ENCODE measurements at regions not wholly inside any gene's neighbourhood (a gene's known extent, or its start where the extent isn't known, plus 50 kb on each side); places are given as distances from the start of the nearest gene placed in this dataset.

DNA sequence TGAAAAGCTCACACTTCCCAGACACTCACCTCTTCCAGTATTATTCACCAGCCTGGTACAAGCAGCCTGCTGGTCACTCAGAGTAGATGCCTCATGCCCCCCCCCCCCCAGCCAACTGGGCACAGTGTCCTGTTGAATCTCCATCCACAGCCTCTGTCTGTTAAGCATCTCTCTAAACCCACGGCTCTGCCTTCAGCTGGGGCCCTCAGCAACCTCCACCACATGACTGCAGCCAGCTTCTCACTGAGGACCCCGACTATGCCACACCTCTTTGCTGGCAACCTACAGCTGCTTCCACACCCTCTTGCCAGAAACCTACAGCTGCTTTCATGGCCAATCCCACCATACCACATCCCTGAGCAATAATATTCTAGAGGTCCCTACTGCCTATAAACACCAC lies 113.1 kb downstream of the RHOU start:
- DNase-seq (ENCODE audit: low read depth) = no peak

DNA sequence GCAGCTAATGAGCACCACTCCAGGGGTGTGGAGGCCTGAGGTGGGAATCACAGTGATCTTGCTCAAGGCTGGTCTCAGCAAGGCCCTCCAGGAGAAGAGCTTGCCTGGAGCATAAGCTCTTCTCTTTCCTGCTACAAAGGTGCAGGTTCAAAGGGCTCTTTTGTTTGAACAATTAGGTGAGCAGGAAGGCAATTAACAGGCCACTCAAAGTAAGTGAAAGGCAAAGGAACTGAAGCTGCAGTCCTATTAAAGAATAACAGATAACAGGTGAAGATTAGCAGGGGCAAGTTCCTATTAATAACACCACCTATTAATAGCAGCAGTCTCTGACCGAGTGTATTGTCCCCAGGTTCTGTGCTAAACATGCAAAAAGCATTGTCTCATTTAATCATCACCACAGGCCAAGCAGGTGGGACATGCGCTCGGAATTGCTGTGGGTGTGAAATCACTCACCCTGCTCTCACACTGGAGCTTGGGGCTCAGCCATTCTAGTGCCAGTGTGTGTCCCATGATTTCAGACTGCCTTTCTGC lies 113.8 kb downstream of the RHOU start:
- DNase-seq (ENCODE audit: low read depth) = no peak

DNA sequence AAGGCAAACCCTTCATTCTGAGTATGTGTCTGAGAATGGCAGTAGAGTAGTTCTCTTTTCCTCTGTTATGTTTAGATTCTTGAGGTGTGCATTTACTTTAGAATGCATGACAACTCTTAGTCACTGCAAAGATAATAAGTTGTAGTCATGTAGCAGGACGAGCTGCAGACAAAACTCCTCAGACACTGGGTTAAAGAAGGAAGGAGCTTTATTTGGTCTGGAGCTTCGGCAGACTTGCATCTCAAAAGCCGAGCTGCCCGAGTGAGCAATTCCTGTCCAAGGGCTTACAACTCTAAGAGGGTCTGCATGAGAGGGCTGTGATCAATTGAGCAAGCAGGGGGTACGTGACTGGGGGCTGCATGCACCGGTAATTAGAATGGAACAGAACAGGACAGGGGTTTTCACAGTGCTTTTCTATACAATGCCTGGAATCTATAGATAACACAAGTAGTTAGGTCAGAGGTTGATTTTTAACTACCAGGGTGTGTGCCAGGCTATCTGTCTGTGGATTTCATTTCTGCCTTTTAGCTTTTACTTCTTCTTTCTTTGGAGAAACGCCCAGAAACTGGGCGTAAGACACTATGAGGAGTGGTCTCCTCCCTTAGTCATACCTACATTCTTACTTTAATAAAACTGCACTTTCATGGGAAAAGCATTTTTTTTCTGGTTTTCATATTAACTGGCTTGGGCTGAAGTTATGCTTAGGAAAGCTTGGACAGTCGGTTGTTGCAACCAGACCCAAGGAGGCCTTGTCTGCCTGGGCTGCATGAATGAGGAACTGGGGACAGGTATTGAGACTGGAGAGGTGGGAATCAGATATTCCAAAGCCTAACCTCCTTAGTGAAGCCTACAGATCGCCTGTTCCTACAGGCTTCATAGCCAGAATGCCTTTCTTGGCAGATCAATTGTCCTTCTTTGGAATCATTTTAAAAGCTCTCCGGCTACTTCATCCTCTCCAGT lies 115.1 kb downstream of the RHOU start:
- no peak for DNase-seq (ENCODE audit: low read depth)

- DNase-seq (ENCODE audit: low read depth) = no peak
Observed at GRCh38 chr1:228851193-228851592, 115.9 kb downstream of the RHOU start.

- no peak for DNase-seq (ENCODE audit: low read depth)
Observed at GRCh38 chr1:228851618-228852017, 116.3 kb downstream of the RHOU start.

- DNase-seq (ENCODE audit: low read depth) = no peak
Observed at GRCh38 chr1:228852024-228852423, 116.7 kb downstream of the RHOU start.

GRCh38 chr1:228852511-228853088 lies 117.3 kb downstream of the RHOU start:
- DNase-seq (ENCODE audit: low read depth) = no peak

GRCh38 chr1:228853191-228853590 lies 117.9 kb downstream of the RHOU start:
- no peak for DNase-seq (ENCODE audit: low read depth)

DNA sequence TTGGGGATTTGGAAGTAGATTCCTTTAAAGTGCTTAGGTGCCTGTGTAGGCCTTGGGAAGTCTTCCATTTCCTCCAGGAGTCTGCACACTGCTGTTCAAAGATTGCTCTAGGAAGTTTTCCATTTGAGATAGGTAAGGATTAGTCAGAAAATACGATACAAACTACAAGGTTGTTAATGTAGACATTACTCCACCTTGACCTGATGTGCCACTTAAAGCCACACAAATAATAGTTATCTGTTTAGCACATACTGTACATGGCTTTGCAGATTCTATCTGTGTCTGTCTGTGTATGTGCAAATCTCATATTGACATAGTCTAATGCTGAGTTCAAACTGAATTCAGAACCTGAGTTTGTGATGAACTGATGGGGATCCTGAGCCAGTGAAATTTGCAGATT lies 118.4 kb downstream of the RHOU start:
- no peak for DNase-seq (ENCODE audit: low read depth)

DNA sequence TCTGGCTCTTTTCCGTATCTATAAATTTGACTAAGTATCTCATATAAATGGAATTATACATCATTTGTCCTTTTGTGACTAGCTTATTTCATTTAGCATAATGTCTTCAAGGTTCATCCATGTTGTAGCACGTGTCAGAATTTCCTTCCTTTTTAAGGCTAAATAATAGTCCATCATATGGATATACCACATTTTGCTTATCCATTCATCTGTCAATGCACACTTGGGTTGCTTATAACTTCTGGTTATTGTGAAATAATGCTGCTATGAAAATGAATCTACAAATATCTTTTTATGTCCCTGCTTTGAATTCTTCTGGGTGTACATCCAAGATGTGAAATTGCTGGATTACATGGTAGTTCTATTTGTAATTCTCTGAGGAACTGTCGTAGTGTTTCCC lies 119.6 kb downstream of the RHOU start:
- DNase-seq (ENCODE audit: low read depth) = no peak

- no peak for DNase-seq (ENCODE audit: low read depth)
Observed at GRCh38 chr1:228857611-228858010, 122.3 kb downstream of the RHOU start.

DNA sequence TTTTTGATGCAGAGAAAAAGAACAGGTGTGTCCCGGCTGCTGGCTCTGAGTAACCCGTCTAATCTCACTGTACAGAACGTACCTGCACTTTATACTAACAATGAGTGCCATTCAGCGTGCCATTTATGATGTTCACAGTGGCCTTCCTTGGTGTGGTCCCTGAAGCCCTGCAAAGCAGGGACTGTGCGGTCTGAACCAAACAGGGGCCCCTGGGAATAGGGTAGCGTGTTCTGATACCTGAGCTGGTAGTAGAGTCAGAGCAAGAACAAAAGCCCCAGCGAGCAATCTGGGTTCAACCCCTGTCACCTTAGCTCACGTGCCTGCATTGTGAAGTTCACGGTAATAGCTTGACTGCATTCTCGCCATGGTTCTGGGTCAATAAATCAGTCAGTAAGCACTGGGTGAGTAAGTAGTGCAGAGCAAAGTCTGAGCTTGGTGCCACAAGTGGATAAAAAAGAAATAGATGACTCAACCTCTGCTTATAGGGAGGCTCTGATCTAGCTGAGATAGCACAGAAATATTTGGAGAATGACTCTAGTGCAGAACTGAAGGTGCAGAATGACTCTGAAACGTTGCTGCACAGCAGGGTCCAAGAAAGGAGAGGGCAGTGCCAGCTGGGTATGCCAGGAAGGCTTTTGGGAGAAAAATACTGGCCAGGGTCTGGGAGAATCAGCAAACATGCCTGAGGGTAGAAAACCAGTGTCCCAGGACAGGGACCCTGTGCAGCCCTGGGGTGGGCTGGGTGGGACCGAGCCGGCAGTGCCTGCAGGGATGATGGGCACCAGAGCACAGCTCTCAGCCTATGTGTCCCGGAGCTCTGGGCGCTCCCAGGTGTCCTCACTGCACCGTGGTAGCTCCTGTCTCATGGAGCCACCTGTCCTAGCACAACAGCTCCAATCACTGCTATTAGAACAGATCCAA lies 125.9 kb downstream of the RHOU start:
- DNase-seq (ENCODE audit: low read depth) = no peak

GRCh38 chr1:228861832-228862180 lies 126.5 kb downstream of the RHOU start:
- DNase-seq (ENCODE audit: low read depth) = no peak

GRCh38 chr1:228862542-228863505 lies 127.5 kb downstream of the RHOU start:
- DNase-seq (ENCODE audit: low read depth) = no peak

GRCh38 chr1:228863776-228864175 lies 128.5 kb downstream of the RHOU start:
- no peak for DNase-seq (ENCODE audit: low read depth)

DNA sequence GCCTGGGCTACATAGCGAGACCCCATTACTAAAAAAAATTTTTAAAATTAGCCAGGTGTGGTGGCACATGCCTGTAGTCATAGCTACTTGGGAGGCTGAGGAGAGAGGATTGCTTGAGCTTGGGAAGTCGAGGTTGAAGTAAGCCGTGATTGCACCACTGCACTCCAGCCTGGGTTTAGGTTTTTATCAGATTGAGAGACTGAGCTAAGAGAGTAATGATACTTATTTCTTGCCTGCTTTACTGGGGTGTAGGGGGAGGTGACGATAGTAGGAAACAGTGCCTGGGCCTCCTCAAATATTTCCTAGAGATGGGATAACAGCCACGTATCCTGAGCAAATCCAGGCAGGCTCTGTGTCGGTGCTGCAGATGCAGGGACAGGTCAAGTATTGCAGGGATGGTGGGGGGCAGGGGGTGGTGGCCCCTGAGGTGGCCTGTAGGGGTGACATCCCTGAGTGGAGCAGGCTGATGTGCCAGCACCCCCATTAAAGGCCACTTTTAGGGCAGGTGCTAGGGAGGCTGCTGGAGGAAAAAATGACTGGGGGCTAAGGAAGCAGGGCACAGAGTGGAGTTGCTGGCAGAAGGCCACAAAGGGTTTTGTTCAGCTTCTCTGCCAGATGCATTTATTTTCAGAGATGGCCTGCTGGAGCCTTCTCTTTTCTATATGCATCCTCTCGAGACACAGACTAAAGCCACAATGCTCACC lies 130.5 kb downstream of the RHOU start:
- DNase-seq (ENCODE audit: low read depth) = no peak

GRCh38 chr1:228866468-228866867 lies 131.2 kb downstream of the RHOU start:
- no peak for DNase-seq (ENCODE audit: low read depth)

- no peak for DNase-seq (ENCODE audit: low read depth)
Observed at GRCh38 chr1:228867108-228867950, 132.1 kb downstream of the RHOU start.

GRCh38 chr1:228867951-228868730 lies 132.9 kb downstream of the RHOU start:
- DNase-seq (ENCODE audit: low read depth) = no peak

Data from stimulated activated CD4-positive, alpha-beta T cell treated with anti-CD3 and anti-CD28 coated beads, Interleukin-2, amount 100 ng/mL, for 4 hours (primary cell).